ENCODE measurements at regions not wholly inside any gene's neighbourhood (a gene's known extent, or its start where the extent isn't known, plus 50 kb on each side); places are given as distances from the start of the nearest gene placed in this dataset.

GRCh38 chr1:69401879-69402278 is 165.8 kb upstream of the LRRC7 start (continued):
- no peak for TF ChIP-seq REST (IDR thresholded peaks at IDR 0.05)
- TF ChIP-seq NR3C1 (IDR thresholded peaks at IDR 0.05): no peak
- TF ChIP-seq RNF2 (IDR thresholded peaks at IDR 0.05; ENCODE audit: borderline replicate concordance, low read depth): no peak

- FAIRE-seq: no peak
- ATAC-seq: no peak
- WGBS (ENCODE audit: missing lambda C conversion rate): 0% methylated on average over 3 of the region's 3 CpGs
- no peak for DNase-seq (ENCODE audit: low read depth in 1 of 2, low spot score in 1 of 2)
- H3K27ac ChIP-seq: no peak overlapping the region
- CTCF ChIA-PET: no interaction called here
- H3K4me1 ChIP-seq: no peaks in the 10 kb centered on the region
- no peak for TF ChIP-seq GATA3 (IDR thresholded peaks at IDR 0.05; ENCODE audit: borderline replicate concordance)
- TF ChIP-seq, protein P1, sequence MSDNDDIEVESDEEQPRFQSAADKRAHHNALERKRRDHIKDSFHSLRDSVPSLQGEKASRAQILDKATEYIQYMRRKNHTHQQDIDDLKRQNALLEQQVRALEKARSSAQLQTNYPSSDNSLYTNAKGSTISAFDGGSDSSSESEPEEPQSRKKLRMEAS (IDR thresholded peaks at IDR 0.05): no peak
- TF ChIP-seq JUN (IDR thresholded peaks at IDR 0.05): no peak
- no peak for TF ChIP-seq CHD4 (IDR thresholded peaks at IDR 0.05; ENCODE audit: borderline replicate concordance)
- TF ChIP-seq HDAC2 (IDR thresholded peaks at IDR 0.05): no peak
- TF ChIP-seq MAZ (IDR thresholded peaks at IDR 0.05; ENCODE audit: borderline replicate concordance, low read depth, low read length): no peak
- no peak for TF ChIP-seq FOSL2 (IDR thresholded peaks at IDR 0.05)
- TF ChIP-seq FOSL2 (CRISPR knock-in tag; IDR thresholded peaks at IDR 0.05): no peak
- no peak for TF ChIP-seq SMC3 (IDR thresholded peaks at IDR 0.05)
- TF ChIP-seq ESRRA (IDR thresholded peaks at IDR 0.05; ENCODE audit: borderline replicate concordance, low read length): no peak
- TF ChIP-seq EP300 (IDR thresholded peaks at IDR 0.05): no peak
- no peak for TF ChIP-seq KDM1A (IDR thresholded peaks at IDR 0.05; ENCODE audit: low read depth)
- H3K4me2 ChIP-seq: no peak overlapping the region
- no peaks in the 10 kb centered on the region for H3K9me3 ChIP-seq
- POLR2A ChIA-PET: no interaction called here
- H3K4me3 ChIP-seq: no peak overlapping the region
Observed at GRCh38 chr1:69403756-69404320, 163.9 kb upstream of the LRRC7 start.

DNA sequence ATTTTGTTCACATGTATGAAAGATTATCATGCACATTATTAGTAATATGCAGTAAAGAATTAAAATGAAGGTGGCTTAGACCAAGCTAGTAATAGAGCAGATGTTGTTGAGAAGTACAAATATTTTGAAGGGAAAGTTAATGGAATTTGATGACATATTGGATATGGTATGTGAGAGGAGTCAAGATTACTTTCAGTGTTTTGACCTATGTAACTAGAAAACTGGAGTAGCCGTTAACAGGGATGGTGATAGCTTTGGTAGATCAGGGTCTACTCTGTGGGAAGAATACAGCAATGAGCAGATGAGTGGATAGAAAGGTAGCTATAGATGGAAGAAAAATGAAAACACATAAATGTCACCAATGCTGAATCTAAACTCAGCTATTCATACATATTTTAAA is 163.2 kb upstream of the LRRC7 start:
- no peak for DNase-seq (ENCODE audit: low read depth in 1 of 2, low spot score in 1 of 2)
- Histone ChIP-seq H3K9me3 (no peaks in the 10 kb centered on the region), H3K4me2 (no peak overlapping the region), H3K27ac (no peak overlapping the region), H3K4me1 (no peaks in the 10 kb centered on the region), H3K4me3 (no peak overlapping the region)
- ChIA-PET CTCF (no interaction called here), POLR2A (no interaction called here)
- ATAC-seq: no peak
- no peak for FAIRE-seq
- WGBS (ENCODE audit: missing lambda C conversion rate): 15% methylated on average over 1 of the region's 1 CpG
- TF ChIP-seq RFX5 (IDR thresholded peaks at IDR 0.05): no peak
- TF ChIP-seq PHF8 (IDR thresholded peaks at IDR 0.05; ENCODE audit: borderline replicate concordance, low read depth): no peak
- TF ChIP-seq HOXB5 (CRISPR knock-in tag; IDR thresholded peaks at IDR 0.05): no peak
- TF ChIP-seq ZNF302 (CRISPR knock-in tag; IDR thresholded peaks at IDR 0.05): no peak
- no peak for TF ChIP-seq POLR2A (IDR thresholded peaks at IDR 0.05; ENCODE audit: low read length)
- TF ChIP-seq, protein P2, sequence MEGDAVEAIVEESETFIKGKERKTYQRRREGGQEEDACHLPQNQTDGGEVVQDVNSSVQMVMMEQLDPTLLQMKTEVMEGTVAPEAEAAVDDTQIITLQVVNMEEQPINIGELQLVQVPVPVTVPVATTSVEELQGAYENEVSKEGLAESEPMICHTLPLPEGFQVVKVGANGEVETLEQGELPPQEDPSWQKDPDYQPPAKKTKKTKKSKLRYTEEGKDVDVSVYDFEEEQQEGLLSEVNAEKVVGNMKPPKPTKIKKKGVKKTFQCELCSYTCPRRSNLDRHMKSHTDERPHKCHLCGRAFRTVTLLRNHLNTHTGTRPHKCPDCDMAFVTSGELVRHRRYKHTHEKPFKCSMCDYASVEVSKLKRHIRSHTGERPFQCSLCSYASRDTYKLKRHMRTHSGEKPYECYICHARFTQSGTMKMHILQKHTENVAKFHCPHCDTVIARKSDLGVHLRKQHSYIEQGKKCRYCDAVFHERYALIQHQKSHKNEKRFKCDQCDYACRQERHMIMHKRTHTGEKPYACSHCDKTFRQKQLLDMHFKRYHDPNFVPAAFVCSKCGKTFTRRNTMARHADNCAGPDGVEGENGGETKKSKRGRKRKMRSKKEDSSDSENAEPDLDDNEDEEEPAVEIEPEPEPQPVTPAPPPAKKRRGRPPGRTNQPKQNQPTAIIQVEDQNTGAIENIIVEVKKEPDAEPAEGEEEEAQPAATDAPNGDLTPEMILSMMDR (IDR thresholded peaks at IDR 0.05): no peak
- TF ChIP-seq NPAS2 (CRISPR knock-in tag; IDR thresholded peaks at IDR 0.05; ENCODE audit: borderline replicate concordance): no peak
- TF ChIP-seq CHD4 (IDR thresholded peaks at IDR 0.05; ENCODE audit: borderline replicate concordance): no peak
- TF ChIP-seq CHD2 (IDR thresholded peaks at IDR 0.05; ENCODE audit: low read length, partially characterized antibody): no peak
- no peak for TF ChIP-seq GATA3 (IDR thresholded peaks at IDR 0.05; ENCODE audit: borderline replicate concordance)
- no peak for TF ChIP-seq REST (IDR thresholded peaks at IDR 0.05)
- TF ChIP-seq EHMT2 (IDR thresholded peaks at IDR 0.05; ENCODE audit: low read depth): no peak
- TF ChIP-seq HMGXB4 (CRISPR knock-in tag; IDR thresholded peaks at IDR 0.05; ENCODE audit: borderline replicate concordance): no peak

Data from A549 (cell line).